HEK293 (cell line): ENCODE measurements at regions not wholly inside any gene's neighbourhood (a gene's known extent, or its start where the extent isn't known, plus 50 kb on each side); places are given as distances from the start of the nearest gene placed in this dataset.

Experiments
- CTCF ChIA-PET: fragments of 350-600 bp; formaldehyde crosslinking; extraction: SDS; loops from one replicate; lab custom pipeline; 2021; ENCODE audit warnings: antibody characterized with exemption; lab: Yijun Ruan, JAX
- POLR2A ChIA-PET: fragments of 300-600 bp; formaldehyde crosslinking; extraction: SDS; loops from one replicate; lab custom pipeline; 2020; ENCODE audit warnings: antibody characterized with exemption, inconsistent platforms; lab: Yijun Ruan, JAX
- H3K27ac ChIP-seq: fragments of 200-500 bp; sonication (Bioruptor generic); 2 replicates; pipeline ENCODE4 v1.5.1; 2014; ENCODE audit warnings: low read depth, low read length, control low read depth, inconsistent platforms; ENCODE audit errors: extremely low read depth
- H3K36me3 ChIP-seq, 2 experiments: fragments of 200-500 bp in 1 of 2; sonication (Bioruptor generic) in 1 of 2; 1 replicate in 1 of 2; 2 replicates in 1 of 2; pipeline ENCODE4 v1.5.1; 2014 to 2017; ENCODE audit warnings: inconsistent platforms in 2 of 2, low read length in 2 of 2; ENCODE audit not compliant: control insufficient read depth in 2 of 2, insufficient read depth in 1 of 2
- H3K4me1 ChIP-seq: fragments of 200-500 bp; sonication (Bioruptor generic); 2 replicates; pipeline ENCODE4 v1.5.1; 2014; ENCODE audit warnings: mild to moderate bottlenecking, low read length, inconsistent platforms; ENCODE audit not compliant: control insufficient read depth, insufficient read depth
- H3K4me3 ChIP-seq: 2 replicates; pipeline ENCODE4 v1.5.1; 2011; ENCODE audit warnings: low read depth, mild to moderate bottlenecking, control low read depth, low read length, moderate library complexity
- H3K9me3 ChIP-seq: fragments of 200-500 bp; sonication (Bioruptor generic); 2 replicates; pipeline ENCODE4 v1.5.1; 2014; ENCODE audit warnings: low read depth, low read length, inconsistent platforms; ENCODE audit not compliant: control insufficient read depth, insufficient read depth
- GFI1B ChIP-seq: fragments of 450-650 bp; formaldehyde crosslinking; IDR thresholded peaks from 2 replicates; pipeline ENCODE4 v1.5.1; 2016; ENCODE audit warnings: missing biosample characterization, missing genetic modification characterization
- GLIS1 ChIP-seq: fragments of 450-650 bp; formaldehyde crosslinking; IDR thresholded peaks from 2 replicates; pipeline ENCODE4 v1.5.1; 2016; ENCODE audit warnings: missing biosample characterization, missing genetic modification characterization
- HOXA7 ChIP-seq: sonication (generic); formaldehyde crosslinking; IDR thresholded peaks from 2 replicates; pipeline ENCODE4 v1.8.1; 2022; ENCODE audit warnings: missing genetic modification reagents, borderline replicate concordance
- ZBTB11 ChIP-seq: fragments of 450-650 bp; formaldehyde crosslinking; conservative IDR thresholded peaks from 2 replicates; pipeline ENCODE4 v1.5.1; 2016; ENCODE audit warnings: low read depth, missing biosample characterization, missing genetic modification characterization
- ZEB2 ChIP-seq: fragments of 450-650 bp; formaldehyde crosslinking; IDR thresholded peaks from 2 replicates; pipeline ENCODE4 v1.5.1; 2016; ENCODE audit warnings: missing biosample characterization, missing genetic modification characterization
- ZNF157 ChIP-seq: fragments of 450-650 bp; formaldehyde crosslinking; IDR thresholded peaks from 2 replicates; pipeline ENCODE4 v1.5.1; 2016; ENCODE audit warnings: missing biosample characterization, missing genetic modification characterization
- ZNF2 ChIP-seq: fragments of 450-650 bp; formaldehyde crosslinking; IDR thresholded peaks from 2 replicates; pipeline ENCODE4 v1.5.1; 2016; ENCODE audit warnings: missing biosample characterization, missing genetic modification characterization
- ZNF23 ChIP-seq: fragments of 450-650 bp; formaldehyde crosslinking; IDR thresholded peaks from 2 replicates; pipeline ENCODE4 v1.5.1; 2016; ENCODE audit warnings: missing biosample characterization, missing genetic modification characterization, borderline replicate concordance
- ZNF24 ChIP-seq: fragments of 450-650 bp; formaldehyde crosslinking; IDR thresholded peaks from 2 replicates; pipeline ENCODE4 v1.5.1; 2016; ENCODE audit warnings: missing biosample characterization, missing genetic modification characterization
- ZNF341 ChIP-seq: fragments of 450-650 bp; formaldehyde crosslinking; IDR thresholded peaks from 2 replicates; pipeline ENCODE4; 2016; ENCODE audit warnings: low read depth, missing biosample characterization, missing genetic modification characterization
- ZNF449 ChIP-seq: fragments of 450-650 bp; formaldehyde crosslinking; IDR thresholded peaks from 2 replicates; pipeline ENCODE4 v1.5.1; 2017; ENCODE audit warnings: missing biosample characterization, mild to moderate bottlenecking, missing genetic modification characterization, moderate library complexity
- ZNF529 ChIP-seq: fragments of 450-650 bp; formaldehyde crosslinking; IDR thresholded peaks from 2 replicates; pipeline ENCODE4 v1.5.1; 2017; ENCODE audit warnings: missing genetic modification characterization, missing biosample characterization; ENCODE audit not compliant: insufficient replicate concordance
- ZNF585B ChIP-seq: fragments of 450-650 bp; formaldehyde crosslinking; IDR thresholded peaks from 2 replicates; pipeline ENCODE4 v1.5.1; 2016; ENCODE audit warnings: missing biosample characterization, missing genetic modification characterization
- ZNF596 ChIP-seq: fragments of 450-650 bp; IDR thresholded peaks from 2 replicates; pipeline ENCODE4 v1.5.0; 2018; ENCODE audit warnings: missing biosample characterization, mild to moderate bottlenecking, missing genetic modification characterization, moderate library complexity
- ZNF621 ChIP-seq: fragments of 450-650 bp; formaldehyde crosslinking; IDR thresholded peaks from 2 replicates; pipeline ENCODE4 v1.5.1; 2017; ENCODE audit warnings: missing biosample characterization, missing genetic modification characterization
- ZNF670 ChIP-seq: fragments of 450-650 bp; formaldehyde crosslinking; IDR thresholded peaks from 2 replicates; pipeline ENCODE4 v1.5.1; 2016; ENCODE audit warnings: missing biosample characterization, missing genetic modification characterization, low read depth
- ZNF76 ChIP-seq: fragments of 450-650 bp; formaldehyde crosslinking; IDR thresholded peaks from 2 replicates; pipeline ENCODE4; 2016; ENCODE audit warnings: low read depth, missing biosample characterization, missing genetic modification characterization, borderline replicate concordance
- ZNF777 ChIP-seq: fragments of 450-650 bp; formaldehyde crosslinking; IDR thresholded peaks from 2 replicates; pipeline ENCODE4 v1.5.1; 2017; ENCODE audit warnings: missing biosample characterization, missing genetic modification characterization, borderline replicate concordance
- ZNF843 ChIP-seq: fragments of 450-650 bp; formaldehyde crosslinking; IDR thresholded peaks from 2 replicates; pipeline ENCODE4 v1.5.1; 2016; ENCODE audit warnings: missing biosample characterization, missing genetic modification characterization
- TF ChIP-seq, protein P1 (sequence below): fragments of 450-650 bp; formaldehyde crosslinking; IDR thresholded peaks from 2 replicates; pipeline ENCODE4 v1.5.1; 2016; ENCODE audit warnings: missing biosample characterization, missing genetic modification characterization
- TF ChIP-seq, protein P2 (sequence below): fragments of 450-650 bp; formaldehyde crosslinking; optimal IDR thresholded peaks from 2 replicates; pipeline ENCODE3; 2016; ENCODE audit warnings: missing biosample characterization, mild to moderate bottlenecking, missing genetic modification characterization
- TF ChIP-seq, protein P3 (sequence below): fragments of 450-650 bp; formaldehyde crosslinking; IDR thresholded peaks from 2 replicates; pipeline ENCODE4 v1.5.1; 2017; ENCODE audit warnings: missing biosample characterization, missing genetic modification characterization

- TF ChIP-seq, protein P1, sequence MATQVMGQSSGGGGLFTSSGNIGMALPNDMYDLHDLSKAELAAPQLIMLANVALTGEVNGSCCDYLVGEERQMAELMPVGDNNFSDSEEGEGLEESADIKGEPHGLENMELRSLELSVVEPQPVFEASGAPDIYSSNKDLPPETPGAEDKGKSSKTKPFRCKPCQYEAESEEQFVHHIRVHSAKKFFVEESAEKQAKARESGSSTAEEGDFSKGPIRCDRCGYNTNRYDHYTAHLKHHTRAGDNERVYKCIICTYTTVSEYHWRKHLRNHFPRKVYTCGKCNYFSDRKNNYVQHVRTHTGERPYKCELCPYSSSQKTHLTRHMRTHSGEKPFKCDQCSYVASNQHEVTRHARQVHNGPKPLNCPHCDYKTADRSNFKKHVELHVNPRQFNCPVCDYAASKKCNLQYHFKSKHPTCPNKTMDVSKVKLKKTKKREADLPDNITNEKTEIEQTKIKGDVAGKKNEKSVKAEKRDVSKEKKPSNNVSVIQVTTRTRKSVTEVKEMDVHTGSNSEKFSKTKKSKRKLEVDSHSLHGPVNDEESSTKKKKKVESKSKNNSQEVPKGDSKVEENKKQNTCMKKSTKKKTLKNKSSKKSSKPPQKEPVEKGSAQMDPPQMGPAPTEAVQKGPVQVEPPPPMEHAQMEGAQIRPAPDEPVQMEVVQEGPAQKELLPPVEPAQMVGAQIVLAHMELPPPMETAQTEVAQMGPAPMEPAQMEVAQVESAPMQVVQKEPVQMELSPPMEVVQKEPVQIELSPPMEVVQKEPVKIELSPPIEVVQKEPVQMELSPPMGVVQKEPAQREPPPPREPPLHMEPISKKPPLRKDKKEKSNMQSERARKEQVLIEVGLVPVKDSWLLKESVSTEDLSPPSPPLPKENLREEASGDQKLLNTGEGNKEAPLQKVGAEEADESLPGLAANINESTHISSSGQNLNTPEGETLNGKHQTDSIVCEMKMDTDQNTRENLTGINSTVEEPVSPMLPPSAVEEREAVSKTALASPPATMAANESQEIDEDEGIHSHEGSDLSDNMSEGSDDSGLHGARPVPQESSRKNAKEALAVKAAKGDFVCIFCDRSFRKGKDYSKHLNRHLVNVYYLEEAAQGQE (tag by site-specific recombination) = no peak
- no peak for TF ChIP-seq ZNF341 (tag by site-specific recombination)
- no peak for TF ChIP-seq ZNF843 (tag by site-specific recombination)
- no peak for TF ChIP-seq ZNF2
- TF ChIP-seq ZNF585B = no peak
- TF ChIP-seq ZNF76 (tag by site-specific recombination) = no peak
- no peak for TF ChIP-seq ZNF24 (tag by site-specific recombination)
- no peak for TF ChIP-seq ZNF670
- TF ChIP-seq, all 188 proteins: peak for 0
Measured at GRCh38 chr3:66149269-66149668, 71.5 kb upstream of the SLC25A26 start (continued).

DNA sequence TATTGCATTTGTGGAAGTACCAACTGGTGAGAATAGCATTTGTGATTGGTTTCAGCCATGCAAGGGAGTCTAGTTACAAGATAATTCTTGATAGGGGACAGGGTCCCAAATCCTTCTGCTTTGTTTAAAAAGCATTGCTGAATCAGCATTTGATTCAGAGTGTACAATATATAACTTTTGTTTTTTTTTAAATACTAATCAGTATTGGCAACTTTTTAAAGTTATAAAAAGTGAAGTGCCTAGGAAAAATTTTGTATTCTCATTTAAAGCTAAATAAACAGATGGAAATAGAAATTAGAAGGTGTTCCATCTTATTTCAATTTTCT, 75.4 kb upstream of the SLC25A26 start:
- H3K27ac ChIP-seq = no peak overlapping the region
- H3K9me3 ChIP-seq = no peaks in the 10 kb centered on the region
- no peaks in the 10 kb centered on the region for H3K36me3 ChIP-seq
- POLR2A ChIA-PET = no interaction called here
- no peak overlapping the region for H3K4me3 ChIP-seq
- no peaks in the 10 kb centered on the region for H3K4me1 ChIP-seq
- CTCF ChIA-PET = interaction anchor here (1.0 kb wide), 1 partner anchor 305 kb away, joined by 3 read pairs; no protein-coding TSS in a partner anchor
- TF ChIP-seq ZNF157 (tag by site-specific recombination) (no peak), ZNF777 (tag by site-specific recombination) (no peak), ZNF449 (tag by site-specific recombination) (no peak), ZBTB11 (tag by site-specific recombination) (no peak), ZNF596 (tag by site-specific recombination) (no peak), ZNF529 (tag by site-specific recombination) (no peak), ZNF621 (tag by site-specific recombination) (no peak), GLIS1 (tag by site-specific recombination) (no peak), HOXA7 (CRISPR knock-in tag) (no peak), GFI1B (tag by site-specific recombination) (no peak), ZNF23 (tag by site-specific recombination) (no peak), ZEB2 (tag by site-specific recombination) (no peak)
- TF ChIP-seq, protein P2, sequence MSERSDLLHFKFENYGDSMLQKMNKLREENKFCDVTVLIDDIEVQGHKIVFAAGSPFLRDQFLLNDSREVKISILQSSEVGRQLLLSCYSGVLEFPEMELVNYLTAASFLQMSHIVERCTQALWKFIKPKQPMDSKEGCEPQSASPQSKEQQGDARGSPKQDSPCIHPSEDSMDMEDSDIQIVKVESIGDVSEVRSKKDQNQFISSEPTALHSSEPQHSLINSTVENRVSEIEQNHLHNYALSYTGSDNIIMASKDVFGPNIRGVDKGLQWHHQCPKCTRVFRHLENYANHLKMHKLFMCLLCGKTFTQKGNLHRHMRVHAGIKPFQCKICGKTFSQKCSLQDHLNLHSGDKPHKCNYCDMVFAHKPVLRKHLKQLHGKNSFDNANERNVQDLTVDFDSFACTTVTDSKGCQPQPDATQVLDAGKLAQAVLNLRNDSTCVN (tag by site-specific recombination) = no peak
- TF ChIP-seq, protein P3, sequence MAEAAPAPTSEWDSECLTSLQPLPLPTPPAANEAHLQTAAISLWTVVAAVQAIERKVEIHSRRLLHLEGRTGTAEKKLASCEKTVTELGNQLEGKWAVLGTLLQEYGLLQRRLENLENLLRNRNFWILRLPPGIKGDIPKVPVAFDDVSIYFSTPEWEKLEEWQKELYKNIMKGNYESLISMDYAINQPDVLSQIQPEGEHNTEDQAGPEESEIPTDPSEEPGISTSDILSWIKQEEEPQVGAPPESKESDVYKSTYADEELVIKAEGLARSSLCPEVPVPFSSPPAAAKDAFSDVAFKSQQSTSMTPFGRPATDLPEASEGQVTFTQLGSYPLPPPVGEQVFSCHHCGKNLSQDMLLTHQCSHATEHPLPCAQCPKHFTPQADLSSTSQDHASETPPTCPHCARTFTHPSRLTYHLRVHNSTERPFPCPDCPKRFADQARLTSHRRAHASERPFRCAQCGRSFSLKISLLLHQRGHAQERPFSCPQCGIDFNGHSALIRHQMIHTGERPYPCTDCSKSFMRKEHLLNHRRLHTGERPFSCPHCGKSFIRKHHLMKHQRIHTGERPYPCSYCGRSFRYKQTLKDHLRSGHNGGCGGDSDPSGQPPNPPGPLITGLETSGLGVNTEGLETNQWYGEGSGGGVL (tag by site-specific recombination) = no peak
